WTC11 (cell line): ENCODE measurements at regions not wholly inside any gene's neighbourhood (a gene's known extent, or its start where the extent isn't known, plus 50 kb on each side); places are given as distances from the start of the nearest gene placed in this dataset.

Experiments
- ATAC-seq: fragments of 200-7000 bp; cut with Tn5 transposase; 2 replicates; pipeline ENCODE4 v1.10.0; 2021; ENCODE audit warnings: mild to moderate bottlenecking, moderate library complexity
- CTCF ChIA-PET: fragments of 300-600 bp; sonication (Branson Sonifier 250); formaldehyde crosslinking; loops from one replicate; lab custom pipeline; 2021; ENCODE audit warnings: antibody characterized with exemption; lab: Charles Lee
- POLR2A ChIA-PET: fragments of 350-600 bp; sonication (Branson Sonifier 250); formaldehyde crosslinking; loops from one replicate; lab custom pipeline; 2021; ENCODE audit warnings: antibody characterized with exemption; lab: Charles Lee
- DNase-seq: peaks from one replicate; pipeline ENCODE4 v3.0.0; 2021; ENCODE audit warnings: low spot score
- H3K27ac Mint-ChIP-seq: 2 replicates; pipeline ENCODE4 v1.8.0; 2021; ENCODE audit warnings: mixed read lengths
- H3K27me3 Mint-ChIP-seq: 2 replicates; pipeline ENCODE4 v1.8.0; 2021; ENCODE audit warnings: low read depth, mild to moderate bottlenecking, moderate library complexity, mixed read lengths
- H3K36me3 Mint-ChIP-seq: 2 replicates; pipeline ENCODE4 v1.8.0; 2021; ENCODE audit warnings: mixed read lengths
- H3K4me1 Mint-ChIP-seq: 2 replicates; pipeline ENCODE4 v1.8.0; 2022; ENCODE audit warnings: mixed read lengths
- H3K4me3 Mint-ChIP-seq: 2 replicates; pipeline ENCODE4 v1.8.0; 2021; ENCODE audit warnings: mild to moderate bottlenecking, moderate library complexity, mixed read lengths
- H3K9me3 Mint-ChIP-seq: 2 replicates; pipeline ENCODE4 v1.8.0; 2021; ENCODE audit warnings: mixed read lengths
- AR ChIP-seq: fragments of 250-450 bp; sonication (Bioruptor Pico); IDR thresholded peaks from 2 replicates; pipeline ENCODE4 v1.9.0; 2021; ENCODE audit warnings: mild to moderate bottlenecking
- CBFB ChIP-seq: sonication (generic); formaldehyde crosslinking; IDR thresholded peaks from 2 replicates; pipeline ENCODE4 v1.8.1; 2022; ENCODE audit warnings: mild to moderate bottlenecking, low read depth, missing genetic modification reagents
- CDX4 ChIP-seq: fragments of 250-450 bp; sonication (Bioruptor Pico); IDR thresholded peaks from 2 replicates; pipeline ENCODE4 v1.9.0; 2021; ENCODE audit warnings: moderate library complexity, mild to moderate bottlenecking, inconsistent platforms, borderline replicate concordance
- CREM ChIP-seq: sonication (generic); formaldehyde crosslinking; IDR thresholded peaks from 2 replicates; pipeline ENCODE4 v1.8.1; 2022; ENCODE audit warnings: mild to moderate bottlenecking, missing genetic modification reagents, moderate library complexity
- EMX1 ChIP-seq: fragments of 250-450 bp; sonication (Bioruptor Pico); IDR thresholded peaks from 2 replicates; pipeline ENCODE4 v1.8.0; 2021; ENCODE audit warnings: mild to moderate bottlenecking
- ETV6 ChIP-seq: sonication (generic); formaldehyde crosslinking; IDR thresholded peaks from 2 replicates; pipeline ENCODE4 v1.8.1; 2022; ENCODE audit warnings: mild to moderate bottlenecking, missing genetic modification reagents
- GRHL2 ChIP-seq: fragments of 250-450 bp; sonication (Bioruptor Pico); IDR thresholded peaks from 2 replicates; pipeline ENCODE4 v1.8.0; 2022; ENCODE audit warnings: mild to moderate bottlenecking, moderate library complexity; ENCODE audit not compliant: insufficient replicate concordance, severe bottlenecking
- IRF1 ChIP-seq: sonication (generic); formaldehyde crosslinking; IDR thresholded peaks from 2 replicates; pipeline ENCODE4 v1.8.0; 2023; ENCODE audit warnings: missing genetic modification reagents
- NFYB ChIP-seq: sonication (generic); formaldehyde crosslinking; conservative IDR thresholded peaks from 2 replicates; pipeline ENCODE4 v1.8.0; 2022; ENCODE audit warnings: low read depth, missing genetic modification reagents
- NR1H2 ChIP-seq: sonication (generic); formaldehyde crosslinking; IDR thresholded peaks from 2 replicates; pipeline ENCODE4 v1.9.0; 2021; ENCODE audit warnings: mild to moderate bottlenecking, moderate library complexity, missing genetic modification reagents
- STAT6 ChIP-seq: sonication (generic); formaldehyde crosslinking; conservative IDR thresholded peaks from 2 replicates; pipeline ENCODE4 v1.8.1; 2023; ENCODE audit warnings: mild to moderate bottlenecking, low read depth, missing genetic modification reagents, moderate library complexity
- TCF7 ChIP-seq: sonication (generic); formaldehyde crosslinking; IDR thresholded peaks from 2 replicates; pipeline ENCODE4 v1.8.0; 2022; ENCODE audit warnings: mild to moderate bottlenecking, low read depth, missing genetic modification reagents, moderate library complexity
- TEAD1 ChIP-seq: sonication (generic); formaldehyde crosslinking; IDR thresholded peaks from 2 replicates; pipeline ENCODE4 v1.8.0; 2022; ENCODE audit warnings: mild to moderate bottlenecking, missing genetic modification reagents
- ZMAT4 ChIP-seq: fragments of 250-450 bp; sonication (Bioruptor Pico); IDR thresholded peaks from 2 replicates; pipeline ENCODE4 v1.9.0; 2021; ENCODE audit warnings: mild to moderate bottlenecking
- ZNF396 ChIP-seq: fragments of 250-450 bp; sonication (Bioruptor Pico); IDR thresholded peaks from 2 replicates; pipeline ENCODE4 v1.8.0; 2021; ENCODE audit warnings: mild to moderate bottlenecking, moderate library complexity, borderline replicate concordance
- ZNF532 ChIP-seq: fragments of 250-450 bp; sonication (Bioruptor Pico); IDR thresholded peaks from 2 replicates; pipeline ENCODE4 v1.9.0; 2021; ENCODE audit warnings: mild to moderate bottlenecking, borderline replicate concordance
- ZNF671 ChIP-seq: fragments of 250-450 bp; sonication (Bioruptor Pico); IDR thresholded peaks from 2 replicates; pipeline ENCODE4 v1.8.0; 2021; ENCODE audit warnings: mild to moderate bottlenecking
- ZSCAN18 ChIP-seq: fragments of 250-450 bp; sonication (Bioruptor Pico); IDR thresholded peaks from 2 replicates; pipeline ENCODE4 v2.1.2; 2022; ENCODE audit warnings: mild to moderate bottlenecking, moderate library complexity

- no peak for TF ChIP-seq ZMAT4
- TF ChIP-seq NR1H2 (CRISPR knock-in tag), result no peak
- TF ChIP-seq CBFB (CRISPR knock-in tag), result no peak
- TF ChIP-seq CDX4, result no peak
- TF ChIP-seq EMX1 (CRISPR knock-in tag), result no peak
- TF ChIP-seq CREM, result no peak
- no peak for TF ChIP-seq IRF1
- TF ChIP-seq TCF7, result no peak
- no peak for TF ChIP-seq ZNF671 (CRISPR knock-in tag)
- no peak for TF ChIP-seq ETV6 (CRISPR knock-in tag)
These were observed 114.2 kb upstream of the DAZL start (continued) for GRCh38 chr3:16719426-16719825.

GRCh38 chr3:16720367-16720940 lies 115.2 kb upstream of the DAZL start:
- H3K9me3 Mint-ChIP-seq, result peaks cover 13% of the 10 kb centered on the region
- H3K36me3 Mint-ChIP-seq, result peaks cover 6% of the 10 kb centered on the region
- CTCF ChIA-PET, result no interaction called here
- DNase-seq (no peak), ATAC-seq (no peak)
- H3K27me3 Mint-ChIP-seq, result no peaks in the 10 kb centered on the region
- H3K4me3 Mint-ChIP-seq, result no peak overlapping the region
- POLR2A ChIA-PET, result no interaction called here
- peaks cover 20% of the 10 kb centered on the region for H3K4me1 Mint-ChIP-seq
- TF ChIP-seq CREM, result no peak
- TF ChIP-seq, all 79 proteins: peak for 0
- H3K27ac Mint-ChIP-seq, result no peak overlapping the region

GRCh38 chr3:16721494-16721893 lies 116.3 kb upstream of the DAZL start:
- DNase-seq (no peak), ATAC-seq (no peak)
- Mint-ChIP-seq H3K4me3 (no peak overlapping the region), H3K36me3 (peaks cover 16% of the 10 kb centered on the region), H3K27ac (no peak overlapping the region), H3K27me3 (no peaks in the 10 kb centered on the region), H3K9me3 (peaks cover 20% of the 10 kb centered on the region), H3K4me1 (peaks cover 20% of the 10 kb centered on the region)
- POLR2A ChIA-PET, result interaction anchor here (0.6 kb wide), 1 partner anchor 344 kb away, joined by 7 read pairs; no protein-coding TSS in a partner anchor
- CTCF ChIA-PET, result no interaction called here
- TF ChIP-seq NFYB (CRISPR knock-in tag) (no peak), GRHL2 (CRISPR knock-in tag) (no peak), TCF7 (no peak), ZSCAN18 (CRISPR knock-in tag) (no peak), ZNF532 (CRISPR knock-in tag) (no peak), ZNF396 (CRISPR knock-in tag) (no peak), TEAD1 (no peak), STAT6 (CRISPR knock-in tag) (no peak), CDX4 (no peak), AR (CRISPR knock-in tag) (no peak), IRF1 (no peak)
